PC-3 (cell line): ENCODE measurements at regions not wholly inside any gene's neighbourhood (a gene's known extent, or its start where the extent isn't known, plus 50 kb on each side); places are given as distances from the start of the nearest gene placed in this dataset.

Source experiments
- ATAC-seq: fragments of 200-7000 bp; cut with Tn5 transposase; 2 replicates; pipeline ENCODE4 v1.9.1; 2020; ENCODE audit warnings: mild to moderate bottlenecking, moderate library complexity
- BruUV-seq: library from RNA; stranded (reverse); fragments of 400-500 nt; replicated peaks from 2 replicates; lab custom pipeline; 2021; lab: Mats Ljungman, UMichigan
- CTCF ChIA-PET: fragments of 300-600 bp; sonication (Branson Sonifier 250); formaldehyde crosslinking; loops from one replicate; lab custom pipeline; 2022; ENCODE audit warnings: antibody characterized with exemption; lab: Charles Lee
- POLR2A ChIA-PET: fragments of 300-600 bp; sonication (Branson Sonifier 250); formaldehyde crosslinking; loops from one replicate; lab custom pipeline; 2022; ENCODE audit warnings: antibody characterized with exemption; ENCODE audit not compliant: unreplicated experiment; lab: Charles Lee
- DNase-seq: peaks from one replicate; pipeline ENCODE4 v3.0.0-alpha.2; 2015
- H2AFZ ChIP-seq: fragments of 300-600 bp; sonication (generic); 2 replicates; pipeline ENCODE4 v1.6.0; 2016; ENCODE audit warnings: antibody characterized with exemption, low read length
- H3F3A ChIP-seq: fragments of 300-600 bp; sonication (generic); one replicate; pipeline ENCODE4 v1.6.0; 2017; ENCODE audit warnings: antibody characterized with exemption, low read length, control low read depth, mild to moderate bottlenecking; ENCODE audit not compliant: unreplicated experiment
- H3K27ac ChIP-seq: fragments of 300-600 bp; sonication (generic); 2 replicates; pipeline ENCODE4 v1.5.1; 2016; ENCODE audit warnings: mild to moderate bottlenecking, low read length
- H3K27me3 ChIP-seq: fragments of 300-600 bp; sonication (generic); 2 replicates; pipeline ENCODE4 v1.6.1; 2016; ENCODE audit warnings: low read length, mixed read lengths
- H3K36me3 ChIP-seq: fragments of 300-600 bp; sonication (generic); 2 replicates; pipeline ENCODE4 v1.6.1; 2016; ENCODE audit warnings: low read depth, mixed run types, low read length, mixed read lengths
- H3K4me1 ChIP-seq: fragments of 300-600 bp; sonication (generic); 2 replicates; pipeline ENCODE4 v1.5.1; 2016; ENCODE audit warnings: low read length; ENCODE audit not compliant: insufficient read depth
- H3K4me2 ChIP-seq: fragments of 300-600 bp; sonication (generic); 2 replicates; pipeline ENCODE4 v1.6.0; 2016; ENCODE audit warnings: low read length
- H3K4me3 ChIP-seq: fragments of 300-600 bp; sonication (generic); 2 replicates; pipeline ENCODE4 v1.5.1; 2016; ENCODE audit warnings: mild to moderate bottlenecking, low read length, mixed read lengths
- H3K79me2 ChIP-seq: fragments of 300-600 bp; sonication (generic); 2 replicates; pipeline ENCODE4 v1.6.1; 2017; ENCODE audit warnings: low read length, mixed read lengths
- H3K9ac ChIP-seq: fragments of 300-600 bp; sonication (generic); 2 replicates; pipeline ENCODE4 v1.6.0; 2016; ENCODE audit warnings: mild to moderate bottlenecking, low read length
- H3K9me2 ChIP-seq: fragments of 300-600 bp; sonication (generic); replicated peaks from 2 replicates; pipeline ENCODE4 v1.6.1; 2016; ENCODE audit warnings: mixed run types, low read length, mixed read lengths
- H3K9me3 ChIP-seq: fragments of 300-600 bp; sonication (generic); 2 replicates; pipeline ENCODE4 v1.6.1; 2016; ENCODE audit warnings: low read length, mixed read lengths
- H4K20me1 ChIP-seq: fragments of 300-600 bp; sonication (generic); 2 replicates; pipeline ENCODE4 v1.6.1; 2016; ENCODE audit warnings: low read length, mixed read lengths
- CTCF ChIP-seq: fragments of 300-600 bp; sonication (generic); conservative IDR thresholded peaks from 2 replicates; pipeline ENCODE4 v1.5.1; 2017; ENCODE audit warnings: antibody characterized with exemption, low read depth, mild to moderate bottlenecking, low read length
- EZH2 ChIP-seq: fragments of 300-600 bp; sonication (generic); IDR thresholded peaks from one replicate; pipeline ENCODE4 v1.6.1; 2017; ENCODE audit warnings: antibody characterized with exemption, mild to moderate bottlenecking, low read length; ENCODE audit not compliant: unreplicated experiment
- EZH2phosphoT487 ChIP-seq: fragments of 300-600 bp; sonication (generic); IDR thresholded peaks from 2 replicates; pipeline ENCODE4 v1.6.1; 2018; ENCODE audit warnings: mild to moderate bottlenecking, antibody characterized with exemption, low read length, borderline replicate concordance
- intact Hi-C: fragments of 100-400 bp; cut with micrococcal nuclease; formaldehyde crosslinking; loops from 2 replicates; pipeline ENCODE4 v1.9.0; 2023

- Histone ChIP-seq H4K20me1 (no peaks in the 10 kb centered on the region), H3K9ac (no peak overlapping the region), H3K9me3 (no peaks in the 10 kb centered on the region), H3K4me1 (no peaks in the 10 kb centered on the region), H3K4me2 (no peak overlapping the region), H3F3A (no peaks in the 10 kb centered on the region), H3K27ac (no peak overlapping the region), H2AFZ (no peak overlapping the region), H3K79me2 (no peaks in the 10 kb centered on the region), H3K27me3 (peaks cover 6% of the 10 kb centered on the region; the same call in 1 of the 2 replicates), H3K9me2 (no peaks in the 10 kb centered on the region), H3K36me3 (no peaks in the 10 kb centered on the region), H3K4me3 (no peak overlapping the region)
- no TSS peak for BruUV-seq
- ATAC-seq (no peak), DNase-seq (no peak)
- intact Hi-C loops, result no loop called here
- ChIA-PET CTCF (no interaction called here), POLR2A (no interaction called here)
- no peak for TF ChIP-seq EZH2phosphoT487
- no peak for TF ChIP-seq CTCF
- TF ChIP-seq EZH2, result no peak
Measured at GRCh38 chr13:19264711-19265110, 83.1 kb upstream of the TUBA3C start.

GRCh38 chr13:19252381-19252780 is 70.8 kb upstream of the TUBA3C start:
- Histone ChIP-seq H3K4me1 (no peaks in the 10 kb centered on the region), H4K20me1 (no peaks in the 10 kb centered on the region), H3K79me2 (no peaks in the 10 kb centered on the region), H3K9me3 (0 out of 2 replicates have a peak, but pooled peaks cover 6% of the 10 kb centered on the region), H3K4me2 (no peak overlapping the region), H3K27ac (no peak overlapping the region), H3K27me3 (no peaks in the 10 kb centered on the region), H3F3A (no peaks in the 10 kb centered on the region), H2AFZ (no peak overlapping the region), H3K9me2 (no peaks in the 10 kb centered on the region), H3K36me3 (no peaks in the 10 kb centered on the region), H3K4me3 (no peak overlapping the region), H3K9ac (no peak overlapping the region)
- BruUV-seq, result no TSS peak
- no peak for DNase-seq
- POLR2A ChIA-PET, result no interaction called here
- intact Hi-C loops, result no loop called here
- no peak for ATAC-seq
- TF ChIP-seq EZH2phosphoT487 (no peak), CTCF (no peak), EZH2 (no peak)
- CTCF ChIA-PET, result no interaction called here

- no peak overlapping the region for H3K27ac ChIP-seq
- H3K4me1 ChIP-seq, result no peaks in the 10 kb centered on the region
- H3K36me3 ChIP-seq, result no peaks in the 10 kb centered on the region
- no peak overlapping the region for H3K9ac ChIP-seq
- intact Hi-C loops, result no loop called here
- peak; percentile 3 for DNase-seq
- POLR2A ChIA-PET, result no interaction called here
- no peaks in the 10 kb centered on the region for H3K79me2 ChIP-seq
- 0 out of 2 replicates have a peak, but pooled peaks cover 4% of the 10 kb centered on the region for H3K9me3 ChIP-seq
- no peaks in the 10 kb centered on the region for H3F3A ChIP-seq
- no peaks in the 10 kb centered on the region for H3K27me3 ChIP-seq
- no peak overlapping the region for H2AFZ ChIP-seq
- BruUV-seq, result no TSS peak
- no peak overlapping the region for H3K4me2 ChIP-seq
- H4K20me1 ChIP-seq, result no peaks in the 10 kb centered on the region
- H3K9me2 ChIP-seq, result no peaks in the 10 kb centered on the region
- no peak overlapping the region for H3K4me3 ChIP-seq
- ATAC-seq, result no peak
- CTCF ChIA-PET, result no interaction called here
- no peak for TF ChIP-seq EZH2phosphoT487
Measured at GRCh38 chr13:19239114-19239860, 57.7 kb upstream of the TUBA3C start.
